ENCODE measurements at regions not wholly inside any gene's neighbourhood (a gene's known extent, or its start where the extent isn't known, plus 50 kb on each side); places are given as distances from the start of the nearest gene placed in this dataset.

DNA sequence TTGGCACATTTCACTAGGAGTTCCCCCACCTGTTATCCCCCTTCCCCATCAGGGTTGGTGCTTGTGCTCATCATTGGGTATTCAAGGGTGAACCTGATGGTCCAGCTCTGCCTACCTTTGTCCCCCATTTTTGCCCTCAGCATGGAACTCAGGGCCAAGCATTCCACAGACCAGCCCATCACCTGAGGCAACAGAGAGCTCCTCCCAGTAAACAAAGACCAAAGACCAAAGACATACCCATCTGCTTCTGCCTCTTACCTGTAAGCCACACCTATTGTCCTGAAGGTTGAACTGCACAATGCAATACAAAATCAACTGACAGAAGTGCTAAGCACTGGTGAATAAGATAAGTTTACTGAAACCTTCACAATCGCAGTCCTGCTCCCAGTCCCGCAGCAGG is 237.5 kb downstream of the PAPSS1 start:
- H3K27me3 ChIP-seq: no peaks in the 10 kb centered on the region
- H3K9me3 ChIP-seq: peaks cover 0 to 17% of the 10 kb centered on the region in 2 donors
- TF ChIP-seq, protein P1, sequence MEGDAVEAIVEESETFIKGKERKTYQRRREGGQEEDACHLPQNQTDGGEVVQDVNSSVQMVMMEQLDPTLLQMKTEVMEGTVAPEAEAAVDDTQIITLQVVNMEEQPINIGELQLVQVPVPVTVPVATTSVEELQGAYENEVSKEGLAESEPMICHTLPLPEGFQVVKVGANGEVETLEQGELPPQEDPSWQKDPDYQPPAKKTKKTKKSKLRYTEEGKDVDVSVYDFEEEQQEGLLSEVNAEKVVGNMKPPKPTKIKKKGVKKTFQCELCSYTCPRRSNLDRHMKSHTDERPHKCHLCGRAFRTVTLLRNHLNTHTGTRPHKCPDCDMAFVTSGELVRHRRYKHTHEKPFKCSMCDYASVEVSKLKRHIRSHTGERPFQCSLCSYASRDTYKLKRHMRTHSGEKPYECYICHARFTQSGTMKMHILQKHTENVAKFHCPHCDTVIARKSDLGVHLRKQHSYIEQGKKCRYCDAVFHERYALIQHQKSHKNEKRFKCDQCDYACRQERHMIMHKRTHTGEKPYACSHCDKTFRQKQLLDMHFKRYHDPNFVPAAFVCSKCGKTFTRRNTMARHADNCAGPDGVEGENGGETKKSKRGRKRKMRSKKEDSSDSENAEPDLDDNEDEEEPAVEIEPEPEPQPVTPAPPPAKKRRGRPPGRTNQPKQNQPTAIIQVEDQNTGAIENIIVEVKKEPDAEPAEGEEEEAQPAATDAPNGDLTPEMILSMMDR (IDR thresholded peaks at IDR 0.05): no peak
- H3K4me1 ChIP-seq: no peaks in the 10 kb centered on the region
- H3K27ac ChIP-seq: no peak overlapping the region
- no peak for DNase-seq (ENCODE audit: low spot score)
- no peaks in the 10 kb centered on the region for H3K36me3 ChIP-seq
- no peak overlapping the region for H3K4me3 ChIP-seq

DNA sequence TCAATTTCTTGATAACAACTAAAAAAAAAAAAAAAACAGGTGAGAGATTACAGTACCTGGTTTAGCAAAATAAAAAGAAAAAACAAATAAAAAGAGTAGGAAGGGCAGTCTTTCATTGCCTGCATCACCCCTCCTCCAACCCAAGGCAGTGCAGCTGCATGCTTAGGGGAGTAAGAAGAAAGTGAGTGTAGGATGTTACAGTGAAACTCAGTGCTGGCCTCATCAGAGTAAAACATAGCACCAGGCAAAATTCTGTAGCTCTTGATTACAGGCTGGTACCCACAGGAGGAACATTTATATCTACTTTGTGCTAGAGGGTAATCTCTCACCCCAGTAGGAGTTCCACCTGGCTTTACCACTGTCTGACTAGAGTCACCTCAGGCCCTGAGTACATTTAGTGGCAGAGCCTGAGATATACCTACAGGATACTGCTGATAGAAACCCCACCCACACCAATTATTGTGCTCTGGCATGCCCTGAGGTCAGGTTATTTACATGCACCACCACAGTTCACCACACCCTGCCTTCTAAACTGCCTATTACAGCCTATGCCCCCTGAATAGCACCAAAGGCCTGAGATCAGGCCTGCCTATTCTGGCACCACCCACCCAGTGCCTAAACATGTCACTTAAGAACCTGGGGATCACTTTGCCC is 241.6 kb downstream of the PAPSS1 start:
- Histone ChIP-seq H3K9me3 (peaks cover 0 to 17% of the 10 kb centered on the region in 2 donors), H3K4me3 (no peak overlapping the region), H3K4me1 (no peaks in the 10 kb centered on the region), H3K36me3 (no peaks in the 10 kb centered on the region), H3K27ac (no peak overlapping the region), H3K27me3 (no peaks in the 10 kb centered on the region)
- TF ChIP-seq, protein P1 (IDR thresholded peaks at IDR 0.05): no peak
- no peak for DNase-seq (ENCODE audit: low spot score)

DNA sequence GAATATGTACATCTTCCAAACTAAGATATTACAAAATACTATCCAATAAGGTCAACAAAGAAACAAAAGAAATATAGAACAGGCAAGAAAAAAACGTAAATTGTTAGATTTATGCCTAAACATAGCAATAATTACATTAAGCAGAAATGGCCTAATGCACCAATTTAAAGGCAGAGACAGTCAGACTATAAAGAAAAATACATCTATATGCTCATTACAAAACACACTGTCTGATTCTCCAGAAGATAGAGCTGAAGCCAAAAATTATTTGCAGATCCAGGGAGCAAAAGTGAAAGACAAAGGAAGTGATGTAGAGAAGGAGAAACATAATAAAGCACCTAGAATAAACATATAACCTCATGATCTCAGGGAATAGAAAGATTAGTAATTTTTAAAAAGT is 246.9 kb downstream of the PAPSS1 start:
- H3K36me3 ChIP-seq: no peaks in the 10 kb centered on the region
- H3K9me3 ChIP-seq: no peaks in the 10 kb centered on the region
- no peak overlapping the region for H3K27ac ChIP-seq
- TF ChIP-seq, protein P1 (IDR thresholded peaks at IDR 0.05): no peak
- H3K4me1 ChIP-seq: no peaks in the 10 kb centered on the region
- DNase-seq (ENCODE audit: low spot score): no peak
- H3K27me3 ChIP-seq: no peaks in the 10 kb centered on the region
- no peak overlapping the region for H3K4me3 ChIP-seq

DNA sequence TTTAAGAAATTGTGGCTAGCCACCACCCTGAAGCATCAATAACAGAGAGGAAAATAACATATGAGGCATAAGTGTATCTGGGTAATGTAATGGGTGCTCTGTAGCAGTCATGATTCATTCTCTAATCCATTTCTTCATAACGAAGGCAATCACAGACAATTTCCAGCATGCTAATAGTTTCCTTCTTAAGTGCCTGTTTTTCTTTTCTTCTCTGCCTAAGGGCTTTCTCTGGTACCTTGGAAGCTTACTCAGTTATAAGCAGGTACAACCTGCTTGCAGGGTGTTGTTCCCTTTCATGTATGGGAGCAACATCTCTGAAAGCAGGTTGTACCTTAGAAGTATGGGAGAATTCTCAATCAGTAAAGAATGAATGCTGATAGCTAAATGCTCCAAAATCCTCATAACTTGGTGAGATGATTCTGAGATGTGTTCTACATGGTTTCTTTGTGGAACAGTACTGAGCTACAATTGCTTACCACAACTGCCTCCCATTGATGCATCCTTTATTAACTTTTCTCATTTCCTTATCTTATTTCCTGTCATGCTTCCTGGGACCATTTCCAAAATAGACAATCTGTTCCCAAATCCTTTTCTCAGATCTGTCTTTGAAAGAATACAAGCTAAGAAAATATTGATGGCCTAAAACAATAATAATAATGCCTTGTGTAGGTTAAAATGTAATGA is 247.6 kb downstream of the PAPSS1 start:
- H3K9me3 ChIP-seq: no peaks in the 10 kb centered on the region
- TF ChIP-seq, protein P1 (IDR thresholded peaks at IDR 0.05): no peak
- no peaks in the 10 kb centered on the region for H3K36me3 ChIP-seq
- H3K27me3 ChIP-seq: no peaks in the 10 kb centered on the region
- DNase-seq (ENCODE audit: low spot score): no peak
- H3K27ac ChIP-seq: no peak overlapping the region
- H3K4me1 ChIP-seq: no peaks in the 10 kb centered on the region
- H3K4me3 ChIP-seq: no peak overlapping the region

DNA sequence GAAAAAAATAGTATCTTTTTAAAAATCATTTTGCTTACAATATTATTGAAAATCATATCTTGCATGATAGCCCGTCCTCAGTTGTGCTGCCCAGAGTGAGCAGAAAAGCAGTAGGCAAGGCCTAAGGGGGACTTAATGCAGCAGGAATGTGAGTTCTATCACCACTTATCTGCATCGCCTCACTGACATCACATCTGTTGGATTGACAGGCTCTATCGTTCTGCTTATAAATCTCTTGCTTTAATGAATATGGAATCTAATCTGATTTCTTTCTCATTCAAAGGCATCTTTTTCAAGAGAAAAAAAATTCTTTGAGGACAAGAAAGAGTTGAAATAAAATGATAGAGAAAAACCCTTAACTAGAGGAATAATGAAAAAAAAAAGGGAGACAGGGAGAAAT is 249.9 kb downstream of the PAPSS1 start:
- TF ChIP-seq, protein P1 (IDR thresholded peaks at IDR 0.05): no peak
- H3K4me3 ChIP-seq: no peak overlapping the region
- H3K4me1 ChIP-seq: no peaks in the 10 kb centered on the region
- no peaks in the 10 kb centered on the region for H3K9me3 ChIP-seq
- DNase-seq (ENCODE audit: low spot score): no peak
- no peak overlapping the region for H3K27ac ChIP-seq
- no peaks in the 10 kb centered on the region for H3K36me3 ChIP-seq
- H3K27me3 ChIP-seq: no peaks in the 10 kb centered on the region
